GM21360 (cell line): ENCODE measurements at regions not wholly inside any gene's neighbourhood (a gene's known extent, or its start where the extent isn't known, plus 50 kb on each side); places are given as distances from the start of the nearest gene placed in this dataset.

Experiments
- ATAC-seq: cut with Tn5 transposase; IDR thresholded peaks from one replicate; pipeline ENCODE4 v1.9.1; 2021; ENCODE audit warnings: mild to moderate bottlenecking, moderate library complexity; ENCODE audit not compliant: unreplicated experiment

DNA sequence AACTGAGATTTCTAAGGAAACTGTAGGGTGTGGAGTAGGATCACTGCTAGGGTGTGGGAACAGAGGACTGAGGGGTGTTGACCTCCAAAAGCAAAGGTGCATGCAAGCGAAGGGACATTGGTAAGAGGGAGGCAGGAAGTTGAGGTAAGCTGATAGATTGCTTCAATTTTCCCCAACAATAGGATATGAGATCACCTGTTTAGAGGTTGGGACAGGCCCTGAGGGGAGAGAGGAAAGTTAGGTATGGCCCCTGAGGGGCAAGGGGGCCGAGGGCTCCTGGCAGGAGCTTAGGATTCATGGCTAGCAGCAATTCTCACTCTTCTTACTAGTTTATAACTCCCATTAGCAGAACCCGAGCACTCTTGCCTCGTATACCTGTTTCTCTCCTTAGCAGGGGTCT, 106.8 kb upstream of the RPS6KA2 start:
- no peak for ATAC-seq

DNA sequence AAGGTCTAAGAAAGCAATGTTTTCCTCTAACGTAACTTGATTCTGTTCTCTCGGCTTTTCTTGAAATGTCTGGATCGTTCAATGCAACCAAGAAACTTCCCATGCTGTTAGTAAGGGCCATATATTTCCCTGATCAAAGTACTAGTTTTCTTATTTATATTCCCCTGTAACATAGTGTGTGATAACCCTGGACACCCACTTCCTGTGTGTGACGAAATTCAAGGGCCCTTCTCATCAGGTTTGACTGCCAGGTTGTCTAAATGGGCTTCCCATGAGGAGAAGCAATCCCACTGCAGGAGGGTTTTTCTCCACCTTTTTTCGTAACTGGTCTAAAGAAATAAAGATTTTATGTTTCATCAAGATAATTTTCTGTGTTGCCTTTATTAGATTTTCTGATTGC, 102.6 kb upstream of the RPS6KA2 start:
- ATAC-seq: no peak

DNA sequence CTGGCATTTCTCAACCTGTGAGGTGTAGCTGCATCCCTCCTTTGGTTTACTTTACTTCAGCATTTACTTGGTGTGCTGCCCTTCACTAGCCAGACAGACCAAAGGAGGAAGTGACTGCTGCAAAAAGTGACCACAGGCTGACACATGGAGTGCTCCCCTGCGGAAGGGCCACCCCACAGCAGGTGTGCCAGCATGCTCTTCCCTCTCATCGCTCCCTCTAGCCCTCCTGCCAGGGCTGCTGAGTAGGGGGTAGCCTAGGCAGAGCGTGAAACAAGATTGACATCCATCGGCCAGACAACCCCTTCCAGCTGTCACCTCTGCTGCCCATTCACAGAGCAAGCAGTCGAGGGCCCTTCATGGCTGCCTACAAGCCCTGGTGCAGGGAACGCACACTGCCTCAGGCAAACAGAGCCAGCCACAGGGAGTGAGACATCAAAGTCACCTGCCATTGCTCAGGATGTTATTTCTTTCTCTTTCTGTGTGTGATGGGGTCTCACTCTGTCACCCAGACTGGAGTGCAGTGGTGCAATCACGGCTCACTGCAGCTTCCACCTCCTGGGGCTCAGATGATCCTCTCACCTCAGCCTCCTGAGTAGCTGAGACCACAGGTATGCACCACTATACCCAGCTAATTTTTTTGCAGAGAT, 102.0 kb upstream of the RPS6KA2 start:
- no peak for ATAC-seq

DNA sequence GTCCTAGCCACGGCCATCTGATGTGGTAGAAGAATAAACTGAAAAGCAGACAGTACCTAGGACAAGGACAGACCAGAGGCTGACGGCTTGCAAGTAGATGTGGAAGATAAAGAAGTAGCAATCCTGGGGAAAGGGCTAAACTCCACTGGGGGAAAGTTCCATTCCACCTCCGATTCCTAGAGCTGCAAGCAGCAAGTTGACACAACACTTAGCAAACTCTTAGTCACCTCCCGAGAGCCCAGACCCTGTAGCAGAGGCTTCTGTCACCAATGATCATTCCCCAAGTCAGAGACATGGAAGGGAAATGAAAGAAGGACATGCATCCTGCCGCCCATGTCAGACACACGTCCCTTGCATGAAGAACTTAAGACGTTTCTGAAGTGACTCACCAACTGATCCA, 99.2 kb upstream of the RPS6KA2 start:
- ATAC-seq: no peak

DNA sequence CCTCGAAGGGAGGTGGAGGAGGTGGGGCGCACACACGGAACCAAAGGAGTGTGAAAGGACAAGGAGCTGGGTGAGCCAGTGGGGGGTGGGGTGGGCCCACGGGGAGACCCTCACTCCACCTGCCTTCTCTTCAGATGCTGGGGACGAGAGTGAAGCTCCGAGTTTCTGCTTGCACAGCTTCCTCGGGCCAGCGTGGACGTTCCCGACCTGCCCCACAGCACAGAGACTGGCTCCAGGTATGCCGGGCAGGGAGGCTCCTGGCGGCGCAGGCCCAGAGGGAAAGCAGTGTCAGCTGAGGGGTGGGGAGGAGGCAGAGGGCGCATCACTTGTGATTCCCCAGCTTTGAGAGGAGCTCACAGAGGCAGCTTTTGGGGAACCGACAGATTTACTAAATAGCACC, 98.5 kb upstream of the RPS6KA2 start:
- no peak for ATAC-seq

DNA sequence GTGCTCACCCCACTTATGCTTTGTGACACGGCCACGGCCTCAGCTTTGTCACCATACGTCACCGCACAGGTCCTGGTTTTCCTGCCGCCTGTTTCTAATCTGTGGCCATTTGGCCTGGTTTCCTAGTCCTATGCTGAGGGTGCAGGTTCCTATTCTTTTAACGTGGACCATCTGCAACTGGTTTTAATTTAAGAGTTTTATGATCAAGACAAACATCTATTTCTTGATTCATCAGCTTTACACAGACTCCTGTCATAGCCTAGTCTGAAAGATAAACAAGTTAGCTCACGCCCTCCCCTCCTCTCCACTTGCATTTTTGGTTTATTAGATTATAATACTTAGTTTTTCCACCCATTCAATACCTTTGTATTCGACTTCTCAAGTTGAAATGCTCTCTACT, 97.5 kb upstream of the RPS6KA2 start:
- ATAC-seq: no peak

DNA sequence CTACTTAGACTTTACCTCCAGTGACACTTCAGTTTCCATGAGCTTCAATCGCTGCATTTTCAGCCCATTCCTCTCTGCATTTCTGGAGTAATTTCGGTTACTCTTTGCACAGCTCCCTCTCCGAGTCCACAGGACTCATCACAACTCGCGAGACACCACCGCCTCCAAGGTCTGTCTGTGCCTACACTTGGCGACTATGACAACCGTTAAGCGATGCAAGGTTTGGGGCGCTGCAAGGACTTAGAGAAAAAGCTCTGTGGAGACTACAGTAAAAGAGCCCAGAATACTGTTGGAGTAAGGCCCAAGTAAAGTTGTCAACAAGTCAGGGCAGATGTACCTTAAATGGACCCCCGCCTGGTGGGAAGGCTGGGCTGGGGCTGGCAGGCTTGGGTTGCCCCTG, 95.7 kb upstream of the RPS6KA2 start:
- no peak for ATAC-seq

DNA sequence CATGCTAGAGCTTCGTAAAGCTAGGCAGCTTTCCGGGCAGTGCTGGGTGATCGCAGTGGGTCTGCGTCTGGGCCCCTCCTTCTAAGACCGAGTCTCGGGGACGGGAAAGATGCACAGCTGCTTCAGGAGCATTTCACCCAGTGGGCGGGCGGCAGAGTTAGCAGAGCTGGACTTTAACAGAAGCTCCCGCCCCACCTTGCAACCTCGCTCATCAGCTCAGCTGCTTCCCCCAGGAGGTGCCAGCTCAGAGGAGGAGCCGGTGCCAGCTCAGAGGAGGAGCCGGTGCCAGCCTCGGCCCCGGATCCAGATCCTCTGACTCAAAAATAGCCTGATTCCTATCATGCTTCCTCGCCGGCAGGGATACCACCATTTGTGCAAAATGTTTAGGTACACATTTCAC, 94.5 kb upstream of the RPS6KA2 start:
- ATAC-seq: no peak

DNA sequence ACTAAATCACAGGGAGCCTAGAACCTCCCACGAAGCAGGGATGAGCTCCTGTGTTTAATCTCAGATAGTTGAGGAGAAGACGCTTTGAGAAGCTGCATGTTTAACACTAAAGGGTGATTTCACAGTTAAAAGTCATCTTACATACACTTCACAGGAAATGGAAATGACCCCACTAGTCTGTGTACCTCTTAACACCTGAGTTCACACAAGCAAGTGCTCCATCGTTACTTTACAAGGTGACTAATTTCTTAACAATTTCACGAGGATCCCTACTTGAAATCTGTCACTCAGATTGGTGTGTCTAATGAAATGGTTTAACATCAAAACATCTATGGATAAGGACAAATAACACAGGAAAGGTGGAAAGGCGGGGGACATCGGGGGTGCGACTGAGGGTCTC, 93.8 kb upstream of the RPS6KA2 start:
- no peak for ATAC-seq

DNA sequence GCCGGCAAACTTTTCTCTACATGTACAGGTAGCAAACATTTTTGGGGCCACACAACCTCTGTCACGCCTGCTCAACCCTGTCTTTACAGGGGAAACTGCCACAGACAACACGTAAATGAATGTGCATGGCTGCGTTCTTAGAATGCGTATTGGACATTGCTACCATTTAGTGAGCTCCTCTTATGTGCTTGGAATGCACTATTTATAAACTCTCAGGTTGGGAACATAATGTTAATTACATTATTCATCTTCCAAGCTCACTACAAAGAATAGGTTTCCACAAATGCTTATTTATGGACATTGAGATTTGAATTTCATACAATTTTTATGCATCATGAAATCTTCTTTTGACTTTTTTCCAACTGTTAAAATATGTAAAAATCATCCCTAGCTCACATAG, 92.0 kb upstream of the RPS6KA2 start:
- no peak for ATAC-seq

DNA sequence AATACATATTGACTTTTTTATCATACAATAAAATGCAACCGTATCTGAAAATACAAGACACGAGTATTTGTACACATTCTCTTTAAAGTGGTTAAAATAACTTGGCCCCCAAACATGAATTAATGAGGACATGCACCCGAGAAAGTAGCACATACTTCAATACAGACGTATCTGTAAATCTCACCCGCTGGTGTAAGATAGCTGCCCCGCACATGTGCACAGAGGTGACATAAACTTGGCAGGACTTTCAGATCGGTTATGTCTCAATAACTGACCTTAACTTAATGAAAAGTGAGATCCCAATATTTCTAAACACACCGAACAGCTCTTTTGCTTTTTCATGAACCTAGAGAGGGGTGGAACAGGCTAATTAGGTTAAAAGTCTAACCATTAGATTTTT, 91.5 kb upstream of the RPS6KA2 start:
- ATAC-seq: no peak

DNA sequence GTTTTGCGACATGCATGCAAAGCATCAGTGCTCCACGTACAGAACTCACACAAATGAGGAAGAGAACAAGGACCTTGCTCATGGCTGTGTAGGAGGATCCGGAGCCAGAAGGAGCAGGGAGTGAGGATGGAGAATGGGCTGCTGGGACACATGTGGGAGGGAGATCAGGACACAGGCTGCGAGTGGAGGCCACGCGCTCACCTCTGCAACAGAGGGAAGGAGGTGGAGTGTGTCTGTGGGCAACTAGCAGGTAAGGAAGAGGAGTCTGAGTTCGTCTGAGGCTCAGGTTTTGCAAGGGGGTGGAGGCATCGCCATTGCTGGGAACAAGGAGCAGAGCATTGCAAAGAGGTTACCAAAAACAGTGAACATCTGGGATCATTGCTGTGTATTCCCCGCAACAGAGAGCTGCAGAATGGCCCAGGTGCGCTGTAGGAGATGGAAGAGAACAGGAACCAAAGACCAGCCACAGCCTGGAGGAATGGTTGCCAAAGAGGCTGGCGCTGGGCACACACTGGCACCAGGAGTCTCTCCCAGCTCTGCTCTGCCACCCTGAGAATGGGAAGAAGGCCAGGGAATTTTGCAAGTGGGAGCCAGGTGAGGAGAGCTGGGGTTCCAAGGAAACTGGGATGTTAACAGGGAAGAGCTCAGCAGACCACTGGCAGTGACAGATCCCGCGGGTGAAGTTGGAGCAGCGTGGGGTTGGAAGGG, 90.0 kb upstream of the RPS6KA2 start:
- no peak for ATAC-seq

DNA sequence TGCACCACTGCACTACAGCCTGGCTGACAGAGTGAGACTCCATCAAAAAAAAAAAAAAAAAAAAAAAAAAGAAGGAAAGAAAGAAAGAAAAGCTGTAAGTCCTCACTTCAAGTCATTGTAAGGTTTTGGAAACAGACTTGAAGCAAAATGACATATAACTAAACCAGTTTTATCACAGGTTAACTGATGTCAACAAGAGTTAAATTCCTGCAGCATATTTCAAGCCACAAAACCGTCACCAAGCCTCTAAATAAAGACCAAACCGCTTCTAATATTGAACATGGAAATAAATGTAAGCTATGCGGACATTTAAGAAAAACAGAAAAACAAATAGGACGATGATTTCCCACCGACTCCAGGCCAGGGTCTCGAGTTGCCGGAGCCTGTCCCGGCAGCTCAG, 88.9 kb upstream of the RPS6KA2 start:
- ATAC-seq: no peak

DNA sequence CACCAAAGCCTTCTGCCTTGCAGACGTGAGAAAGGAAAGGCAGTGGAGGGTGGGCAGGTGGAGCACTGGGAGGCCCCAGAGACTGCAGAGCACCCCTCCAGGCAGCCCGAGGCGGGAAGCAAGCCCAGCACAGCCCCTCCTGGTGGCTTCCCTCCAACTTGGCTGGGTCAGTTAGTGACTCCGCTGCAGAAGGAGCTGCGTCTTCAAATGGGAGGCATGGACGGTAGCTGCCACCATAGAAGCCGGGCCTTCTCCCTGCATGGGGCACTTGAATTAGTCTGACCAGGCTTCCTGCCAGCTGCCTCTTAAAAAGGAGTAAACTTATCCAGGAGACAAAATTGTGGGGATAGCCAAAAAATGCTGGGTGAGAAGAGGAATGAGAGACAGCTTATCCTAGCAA, 88.0 kb upstream of the RPS6KA2 start:
- ATAC-seq: no peak

DNA sequence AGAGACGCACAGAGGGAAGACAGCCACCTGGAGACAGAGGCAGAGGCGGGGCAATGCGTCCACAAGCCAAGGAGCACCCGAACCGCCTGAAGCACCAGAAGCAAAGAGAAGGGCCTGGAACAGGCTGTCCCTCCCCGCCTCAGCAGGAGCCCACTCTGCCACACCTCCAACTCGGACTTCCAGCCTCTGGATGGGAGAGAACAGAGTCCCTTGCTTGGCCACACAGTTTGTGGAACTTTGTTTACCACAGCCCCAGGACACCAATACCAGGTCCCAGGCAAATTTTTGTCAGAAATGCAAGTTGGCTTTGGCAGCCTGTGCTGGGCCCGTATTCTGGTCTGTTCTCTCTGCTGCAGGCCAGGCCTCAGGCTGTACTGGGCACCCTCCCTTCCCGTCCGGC, 87.5 kb upstream of the RPS6KA2 start:
- ATAC-seq: no peak

DNA sequence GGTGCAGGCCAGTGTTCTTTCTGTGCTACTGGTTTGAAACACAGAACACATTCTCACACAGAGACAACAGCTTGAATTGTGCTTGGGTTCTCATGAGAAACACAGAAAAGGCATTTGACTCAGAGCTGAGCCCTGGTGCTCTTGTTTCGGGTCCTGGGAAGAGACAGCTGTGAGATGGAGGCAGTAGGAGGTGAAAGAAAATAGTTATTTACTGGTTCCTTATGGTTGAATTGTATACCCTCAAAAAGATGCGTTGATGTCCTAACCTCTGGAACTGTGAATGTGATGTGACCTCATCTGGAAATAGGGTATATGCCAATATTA, 87.1 kb upstream of the RPS6KA2 start:
- ATAC-seq: no peak

DNA sequence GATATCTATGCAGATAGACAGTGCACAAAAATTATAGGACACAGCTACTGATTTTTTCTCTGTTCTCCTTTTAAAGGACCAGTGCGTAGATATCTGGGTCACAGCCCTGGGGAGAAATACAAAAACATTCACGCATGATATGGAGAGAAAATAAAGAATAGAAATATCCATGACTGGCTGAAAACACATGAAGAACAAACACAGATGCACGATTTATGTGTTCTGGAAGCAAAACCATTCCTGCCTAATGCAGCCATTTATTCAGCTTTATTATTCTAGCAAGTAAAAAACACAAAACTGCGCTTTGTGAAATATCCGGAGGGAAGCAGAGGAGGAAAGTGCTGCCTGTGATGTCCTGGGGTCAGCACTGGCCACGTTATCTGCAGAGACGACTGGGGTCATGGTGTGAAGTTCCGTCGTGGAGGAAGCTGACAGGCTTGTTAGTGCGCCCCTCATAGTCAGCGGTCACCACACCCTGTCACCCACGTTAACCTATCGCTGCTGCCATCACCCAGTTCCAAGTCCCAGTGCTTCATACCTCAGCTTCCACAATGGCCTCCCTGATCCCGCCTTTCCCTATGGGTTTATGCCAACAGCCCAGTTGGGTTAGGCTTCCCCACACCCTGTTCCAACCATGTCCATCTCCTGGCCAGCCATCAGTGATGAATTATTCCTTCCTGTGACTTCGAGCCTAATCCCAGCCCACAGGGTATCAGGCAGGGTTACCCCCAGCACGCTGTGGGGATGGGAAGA, 86.6 kb upstream of the RPS6KA2 start:
- ATAC-seq: no peak

DNA sequence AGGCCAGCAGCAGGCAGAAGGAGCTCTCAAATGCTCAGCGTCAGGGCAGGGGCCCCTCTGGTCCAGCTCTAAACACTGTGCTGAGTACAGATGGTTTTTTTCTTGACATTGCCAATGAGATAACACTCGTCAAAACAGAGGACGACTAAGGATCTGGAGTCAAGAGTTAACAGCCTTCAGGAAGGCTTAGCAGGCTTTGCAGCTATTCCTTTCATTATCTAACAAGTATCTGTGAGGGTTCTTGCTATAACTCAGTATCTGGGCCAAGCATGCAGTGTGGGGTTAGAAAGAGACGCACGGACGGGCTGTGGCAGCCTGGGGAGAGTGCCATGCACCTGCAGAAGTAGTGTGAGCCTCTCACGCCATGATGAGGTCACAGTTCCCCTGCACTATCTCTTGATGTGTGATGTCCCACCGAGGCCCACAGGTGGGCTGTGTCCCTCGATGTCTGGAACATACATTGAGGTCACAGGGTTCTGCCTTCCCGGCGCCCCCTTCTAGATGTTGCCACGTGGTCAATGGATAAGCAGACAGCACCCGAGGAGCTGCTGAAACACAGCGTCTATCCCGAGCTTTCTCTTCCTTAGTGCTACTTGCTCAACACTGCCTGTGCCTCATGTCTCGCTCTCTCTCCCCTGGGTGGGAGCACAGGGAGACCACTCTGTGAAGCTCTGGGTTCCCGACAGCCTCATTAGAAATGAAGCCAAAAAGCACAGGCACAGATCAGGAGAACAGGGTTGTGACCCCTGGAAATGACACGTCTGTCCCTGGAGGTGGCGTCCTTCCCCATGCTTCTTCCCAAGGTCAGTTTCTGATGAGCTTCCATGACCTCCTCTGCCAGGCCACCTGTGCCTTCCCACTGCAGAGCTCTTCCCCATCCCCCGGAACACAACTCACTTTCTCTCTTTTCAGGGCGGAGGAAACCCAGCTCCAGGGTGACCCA, 85.5 kb upstream of the RPS6KA2 start:
- no peak for ATAC-seq

DNA sequence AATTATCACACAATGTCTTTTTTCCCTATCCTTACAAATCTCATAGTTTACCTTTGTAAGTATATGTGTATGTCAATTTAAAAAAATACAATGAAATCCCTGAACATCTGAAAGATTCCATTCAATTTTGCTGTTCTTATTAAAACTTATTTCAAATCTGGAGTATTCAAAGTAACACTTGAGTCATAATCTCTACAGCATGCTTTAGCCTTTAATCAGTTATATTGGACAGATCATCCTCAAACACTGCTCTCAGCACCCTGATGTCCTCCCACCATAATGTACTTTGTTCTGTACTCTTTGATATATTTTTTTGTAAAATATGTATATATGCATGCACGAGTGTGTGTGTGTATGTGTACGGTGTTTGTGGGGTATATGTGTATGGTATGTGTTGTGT, 83.0 kb upstream of the RPS6KA2 start:
- no peak for ATAC-seq

DNA sequence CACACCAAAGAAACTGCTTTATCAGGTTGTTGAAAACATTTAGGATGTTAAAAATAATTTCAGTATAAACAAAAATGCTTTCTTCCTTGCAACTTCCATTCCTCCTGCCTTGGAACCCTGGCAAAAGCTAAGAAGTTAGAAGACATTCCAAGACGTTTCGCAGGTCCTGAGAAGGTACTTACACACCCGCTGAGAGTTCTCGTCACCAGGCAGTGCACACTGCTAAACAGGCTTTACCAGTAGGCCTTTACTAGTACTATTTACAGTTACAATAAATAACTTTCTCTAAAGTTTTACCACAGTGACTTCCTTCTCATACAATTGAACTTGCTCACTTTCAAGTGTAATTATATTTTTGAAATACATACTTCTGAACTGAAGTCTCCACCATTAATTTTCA, 81.4 kb upstream of the RPS6KA2 start:
- ATAC-seq: no peak

DNA sequence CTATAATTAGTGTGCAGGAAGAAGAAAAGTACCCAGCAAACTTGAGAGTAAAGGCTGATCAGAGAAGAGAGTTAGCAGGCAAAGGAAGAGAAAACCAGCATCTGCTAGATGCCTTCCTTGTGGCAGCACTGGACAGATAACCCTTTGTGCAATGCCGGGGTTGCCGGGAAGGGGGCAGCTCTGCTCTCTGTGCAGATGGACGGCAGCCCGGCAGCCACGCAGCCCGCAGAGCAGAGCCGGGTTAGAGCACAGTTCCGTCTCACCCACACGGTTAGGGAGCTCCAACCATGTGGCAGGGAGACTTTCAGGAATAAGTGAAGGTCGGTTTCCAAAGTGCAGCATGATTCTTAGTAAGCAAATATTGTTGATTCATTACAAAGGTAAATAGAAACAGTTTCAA, 80.0 kb upstream of the RPS6KA2 start:
- ATAC-seq: peak; percentile 74
